ENCODE measurements at regions not wholly inside any gene's neighbourhood (a gene's known extent, or its start where the extent isn't known, plus 50 kb on each side); places are given as distances from the start of the nearest gene placed in this dataset.
"Not testable (repeated sequence)": the region's sequence is repeated elsewhere in the genome, so short reads cannot be mapped to it uniquely, and the experiment has no call there.

DNA sequence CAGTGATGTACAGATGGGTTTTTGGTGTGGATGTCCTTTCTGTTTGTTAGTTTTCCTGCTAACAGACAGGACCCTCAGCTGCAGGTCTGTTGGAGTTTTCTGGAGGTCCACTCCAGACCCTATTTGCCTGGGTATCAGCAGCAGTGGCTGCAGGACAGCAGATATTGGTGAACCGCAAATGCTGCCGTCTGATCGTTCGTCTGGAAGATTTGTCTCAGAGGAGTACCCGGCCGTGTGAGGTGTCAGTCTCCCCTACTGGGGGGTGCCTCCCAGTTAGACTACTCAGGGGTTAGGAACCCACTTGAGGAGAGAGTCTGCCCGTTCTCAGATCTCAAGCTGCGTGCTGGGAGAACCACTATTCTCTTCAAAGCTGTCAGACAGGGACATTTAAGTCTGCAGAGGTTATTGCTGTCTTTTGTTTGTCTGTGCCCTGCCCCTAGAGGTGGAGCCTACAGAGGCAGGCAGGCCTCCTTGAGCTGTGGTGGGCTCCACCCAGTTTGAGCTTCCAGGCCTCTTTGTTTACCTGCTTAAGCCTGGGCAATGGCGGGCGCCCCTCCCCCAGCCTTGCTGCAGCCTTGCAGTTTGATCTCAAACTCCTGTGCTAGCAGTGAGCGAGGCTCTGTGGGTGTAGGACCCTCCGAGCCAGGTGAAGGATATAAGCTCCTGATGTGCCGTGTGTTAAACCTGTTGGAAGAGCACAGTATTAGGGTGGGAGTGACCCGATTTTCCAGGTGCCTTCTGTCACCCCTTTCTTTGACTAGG, 66.3 kb upstream of the PAM start:
- H3K36me3 ChIP-seq (ENCODE audit: control insufficient read depth in 2 of 2, insufficient read depth in 2 of 2, low read length in 1 of 2); CTCF ChIA-PET; H2AFZ ChIP-seq (ENCODE audit: control insufficient read depth, low read depth, low read length); ATAC-seq; H3K27ac ChIP-seq (ENCODE audit: control insufficient read depth, insufficient read depth); intact Hi-C loops (cut with micrococcal nuclease; ENCODE audit: unreplicated experiment); H3K79me2 ChIP-seq (ENCODE audit: control insufficient read depth, insufficient read depth, low read length); H3K4me2 ChIP-seq (ENCODE audit: control insufficient read depth, insufficient read depth); SMC1A ChIA-PET (ENCODE audit: uncharacterized antibody, unreplicated experiment); H3K9me3 ChIP-seq (replicated peaks; ENCODE audit: control insufficient read depth, insufficient read depth, low read length); FAIRE-seq; H3K9ac ChIP-seq (ENCODE audit: control insufficient read depth, insufficient read depth, low read length); RAD21 ChIA-PET (ENCODE audit: unreplicated experiment); BruUV-seq (replicated peaks); H4K20me1 ChIP-seq (ENCODE audit: control insufficient read depth, insufficient read depth); H3K4me1 ChIP-seq (ENCODE audit: control insufficient read depth, insufficient read depth, low read length); POLR2A ChIA-PET; DNase-seq (ENCODE audit: low read depth, low spot score); H3K4me3 ChIP-seq; H3K27me3 ChIP-seq (replicated peaks in 1 of 2; ENCODE audit: control insufficient read depth in 2 of 2, insufficient read depth in 2 of 2, low read length in 1 of 2): not testable (repeated sequence)
- in situ Hi-C loops (cut with MboI): loop anchor here (10.0 kb wide), 1 partner anchor 346 kb away; no protein-coding TSS in a partner anchor
- WGBS (ENCODE audit: insufficient coverage, insufficient replicate concordance, low lambda C conversion rate, missing lambda C conversion rate): 66% methylated on average over 14 of the region's 14 CpGs

DNA sequence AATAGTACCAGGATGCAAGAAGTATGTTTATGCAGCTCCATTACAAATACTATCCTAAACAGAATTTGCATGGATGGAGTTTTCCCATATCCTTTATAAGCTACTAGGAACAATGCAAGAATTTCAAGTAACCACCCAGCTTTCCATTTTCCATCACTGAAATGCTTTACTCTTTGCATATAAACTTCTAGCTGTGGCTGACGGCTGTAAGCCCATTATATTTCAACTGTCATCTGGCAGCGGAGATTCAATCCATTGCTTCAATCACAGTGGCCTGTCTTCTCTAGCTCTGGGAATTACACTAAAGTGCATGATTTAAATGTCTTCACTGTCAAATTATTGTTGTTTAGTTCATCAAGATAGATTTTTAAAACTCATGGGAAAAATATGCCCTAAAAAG, 64.2 kb upstream of the PAM start:
- no peaks in the 10 kb centered on the region for H3K4me1 ChIP-seq (ENCODE audit: control insufficient read depth, insufficient read depth, low read length)
- H3K4me2 ChIP-seq (ENCODE audit: control insufficient read depth, insufficient read depth): no peak overlapping the region
- BruUV-seq (replicated peaks): no TSS peak
- TF ChIP-seq SMARCA5 (IDR thresholded peaks at IDR 0.05): no peak
- no peak for TF ChIP-seq RB1 (IDR thresholded peaks at IDR 0.05; ENCODE audit: borderline replicate concordance)
- TF ChIP-seq CHD4 (IDR thresholded peaks at IDR 0.05): no peak
- TF ChIP-seq NRF1 (conservative IDR thresholded peaks at IDR 0.05; ENCODE audit: low read depth, low read length): no peak
- TF ChIP-seq EZH2 (IDR thresholded peaks at IDR 0.05; ENCODE audit: borderline replicate concordance, control insufficient read depth, low read depth, low read length): no peak
- TF ChIP-seq MTA3 (IDR thresholded peaks at IDR 0.05; ENCODE audit: borderline replicate concordance, low read length): no peak
- no peak for TF ChIP-seq ZBTB11 (CRISPR knock-in tag; IDR thresholded peaks at IDR 0.05)
- no peak for TF ChIP-seq YBX1 (IDR thresholded peaks at IDR 0.05)
- no peak for TF ChIP-seq CEBPB (IDR thresholded peaks at IDR 0.05; ENCODE audit: borderline replicate concordance in 1 of 2, low read depth in 2 of 2, low read length in 2 of 2)
- TF ChIP-seq NR2C1 (IDR thresholded peaks at IDR 0.05): no peak
- TF ChIP-seq NFYB (IDR thresholded peaks at IDR 0.05; ENCODE audit: insufficient read depth, low read depth, low read length): no peak
- no peak for TF ChIP-seq ETV6 (conservative IDR thresholded peaks at IDR 0.05 in 1 of 2, IDR thresholded peaks at IDR 0.05 in 1 of 2; ENCODE audit: borderline replicate concordance in 1 of 2, low read depth in 1 of 2)
- TF ChIP-seq IKZF2 (IDR thresholded peaks at IDR 0.05): no peak
- no peak for TF ChIP-seq LARP7 (IDR thresholded peaks at IDR 0.05)
- no peak for TF ChIP-seq CBX3 (IDR thresholded peaks at IDR 0.05; ENCODE audit: borderline replicate concordance, low read depth)

More for the DNA sequence above, 64.2 kb upstream of the PAM start:
- H4K20me1 ChIP-seq (ENCODE audit: control insufficient read depth, insufficient read depth): no peaks in the 10 kb centered on the region
- no peak for DNase-seq (ENCODE audit: low read depth, low spot score)
- no peak overlapping the region for H3K27ac ChIP-seq (ENCODE audit: control insufficient read depth, insufficient read depth)
- H3K9me3 ChIP-seq (replicated peaks; ENCODE audit: control insufficient read depth, insufficient read depth, low read length): no peaks in the 10 kb centered on the region; the same call in 2 of the 3 replicates
- CTCF ChIA-PET: interaction anchor here (1.3 to 3.9 kb wide), 2 partner anchors 9 to 534 kb away, joined by 3 to 31 read pairs; no protein-coding TSS in a partner anchor
- no peaks in the 10 kb centered on the region for H3K79me2 ChIP-seq (ENCODE audit: control insufficient read depth, insufficient read depth, low read length)
- WGBS (ENCODE audit: insufficient coverage, insufficient replicate concordance, low lambda C conversion rate, missing lambda C conversion rate): 57% methylated on average over 2 of the region's 2 CpGs
- in situ Hi-C loops (cut with MboI): no loop called here
- no peak overlapping the region for H3K9ac ChIP-seq (ENCODE audit: control insufficient read depth, insufficient read depth, low read length)
- intact Hi-C loops (cut with micrococcal nuclease; ENCODE audit: unreplicated experiment): no loop called here
- H3K4me3 ChIP-seq: no peak overlapping the region
- H2AFZ ChIP-seq (ENCODE audit: control insufficient read depth, low read depth, low read length): no peak overlapping the region
- H3K27me3 ChIP-seq (replicated peaks in 1 of 2; ENCODE audit: control insufficient read depth in 2 of 2, insufficient read depth in 2 of 2, low read length in 1 of 2): no peaks in the 10 kb centered on the region
- no peak for FAIRE-seq
- SMC1A ChIA-PET (ENCODE audit: uncharacterized antibody, unreplicated experiment): interaction anchor here (1.4 kb wide), 1 partner anchor 10 kb away, joined by 4 read pairs; no protein-coding TSS in a partner anchor
- POLR2A ChIA-PET: no interaction called here
- RAD21 ChIA-PET (ENCODE audit: unreplicated experiment): no interaction called here
- no peak for ATAC-seq
- H3K36me3 ChIP-seq (ENCODE audit: control insufficient read depth in 2 of 2, insufficient read depth in 2 of 2, low read length in 1 of 2): no peaks in the 10 kb centered on the region

All from GM12878 (cell line).